Cardiac muscle cell (in vitro differentiated cells and primary cell): ENCODE measurements at regions not wholly inside any gene's neighbourhood (a gene's known extent, or its start where the extent isn't known, plus 50 kb on each side); places are given as distances from the start of the nearest gene placed in this dataset.

ENCODE experiments used
- DNase-seq, 2 donors: peaks; one replicate each; pipeline versions ENCODE4 v3.0.0 to v3.0.0-alpha.2; 2010 to 2017; ENCODE audit warnings: low read depth in 1 of 2, low spot score in 1 of 2
- H3K27ac ChIP-seq: fragments of 200-600 bp; sonication (generic); 2 replicates; pipeline ENCODE4 v1.5.1; 2016
- H3K27me3 ChIP-seq: fragments of 200-600 bp; sonication (generic); 2 replicates; pipeline ENCODE4 v1.6.0; 2016; ENCODE audit warnings: control low read depth
- H3K36me3 ChIP-seq: fragments of 200-600 bp; sonication (generic); 2 replicates; pipeline ENCODE4 v1.5.1; 2016; ENCODE audit warnings: control low read depth
- H3K4me1 ChIP-seq: fragments of 200-600 bp; sonication (generic); 2 replicates; pipeline ENCODE4 v1.8.1; 2017; ENCODE audit warnings: low read depth, mild to moderate bottlenecking, mixed run types
- H3K4me3 ChIP-seq: fragments of 200-600 bp; sonication (generic); 2 replicates; pipeline ENCODE4 v1.5.1; 2016; ENCODE audit warnings: mild to moderate bottlenecking
- H3K9me3 ChIP-seq: fragments of 200-600 bp; sonication (generic); 2 replicates; pipeline ENCODE4 v1.5.1; 2017; ENCODE audit warnings: low read depth, mild to moderate bottlenecking, control low read depth
- TF ChIP-seq, protein P1 (sequence below): IDR thresholded peaks from 2 replicates; pipeline ENCODE4 v1.5.1; 2012; ENCODE audit warnings: low read depth, mild to moderate bottlenecking, low read length

GRCh38 chr12:45626965-45627364, 102.5 kb upstream of the ARID2 start:
- DNase-seq, result no peak
- H3K27me3 ChIP-seq, result no peaks in the 10 kb centered on the region
- TF ChIP-seq, protein P1, sequence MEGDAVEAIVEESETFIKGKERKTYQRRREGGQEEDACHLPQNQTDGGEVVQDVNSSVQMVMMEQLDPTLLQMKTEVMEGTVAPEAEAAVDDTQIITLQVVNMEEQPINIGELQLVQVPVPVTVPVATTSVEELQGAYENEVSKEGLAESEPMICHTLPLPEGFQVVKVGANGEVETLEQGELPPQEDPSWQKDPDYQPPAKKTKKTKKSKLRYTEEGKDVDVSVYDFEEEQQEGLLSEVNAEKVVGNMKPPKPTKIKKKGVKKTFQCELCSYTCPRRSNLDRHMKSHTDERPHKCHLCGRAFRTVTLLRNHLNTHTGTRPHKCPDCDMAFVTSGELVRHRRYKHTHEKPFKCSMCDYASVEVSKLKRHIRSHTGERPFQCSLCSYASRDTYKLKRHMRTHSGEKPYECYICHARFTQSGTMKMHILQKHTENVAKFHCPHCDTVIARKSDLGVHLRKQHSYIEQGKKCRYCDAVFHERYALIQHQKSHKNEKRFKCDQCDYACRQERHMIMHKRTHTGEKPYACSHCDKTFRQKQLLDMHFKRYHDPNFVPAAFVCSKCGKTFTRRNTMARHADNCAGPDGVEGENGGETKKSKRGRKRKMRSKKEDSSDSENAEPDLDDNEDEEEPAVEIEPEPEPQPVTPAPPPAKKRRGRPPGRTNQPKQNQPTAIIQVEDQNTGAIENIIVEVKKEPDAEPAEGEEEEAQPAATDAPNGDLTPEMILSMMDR, result no peak
- no peak overlapping the region for H3K27ac ChIP-seq
- no peaks in the 10 kb centered on the region for H3K9me3 ChIP-seq
- no peak overlapping the region for H3K4me3 ChIP-seq
- no peaks in the 10 kb centered on the region for H3K4me1 ChIP-seq
- H3K36me3 ChIP-seq, result no peaks in the 10 kb centered on the region

- H3K27ac ChIP-seq, result no peak overlapping the region
- no peaks in the 10 kb centered on the region for H3K36me3 ChIP-seq
- no peaks in the 10 kb centered on the region for H3K4me1 ChIP-seq
- H3K9me3 ChIP-seq, result no peaks in the 10 kb centered on the region
- no peaks in the 10 kb centered on the region for H3K27me3 ChIP-seq
- H3K4me3 ChIP-seq, result no peak overlapping the region
- TF ChIP-seq, protein P1, result no peak
- no peak for DNase-seq
Observed at GRCh38 chr12:45627407-45628069, 102.0 kb upstream of the ARID2 start.

- no peaks in the 10 kb centered on the region for H3K9me3 ChIP-seq
- no peak overlapping the region for H3K4me3 ChIP-seq
- TF ChIP-seq, protein P1, result no peak
- no peaks in the 10 kb centered on the region for H3K4me1 ChIP-seq
- H3K27ac ChIP-seq, result no peak overlapping the region
- H3K27me3 ChIP-seq, result no peaks in the 10 kb centered on the region
- no peak for DNase-seq
- no peaks in the 10 kb centered on the region for H3K36me3 ChIP-seq
Observed at GRCh38 chr12:45629292-45629691, 100.2 kb upstream of the ARID2 start.

DNA sequence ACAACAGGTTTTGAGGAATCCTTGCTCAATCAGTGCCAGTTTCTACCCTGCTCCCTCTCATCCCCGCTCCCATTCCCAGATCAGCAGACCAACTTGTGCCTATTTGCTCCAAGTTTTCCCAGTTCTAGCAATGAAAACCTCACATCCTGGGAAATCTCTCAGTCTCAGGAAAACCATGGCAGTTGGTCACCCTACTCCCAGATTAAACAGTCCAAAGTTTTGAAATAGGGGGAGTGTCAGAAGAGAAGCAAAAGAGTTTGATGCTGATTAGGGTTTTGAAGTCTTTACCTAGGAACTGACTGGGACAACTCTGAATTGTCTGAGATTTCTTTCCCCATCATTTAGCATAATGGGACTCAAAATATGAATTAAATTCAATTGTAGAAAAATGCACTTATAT, 95.8 kb upstream of the ARID2 start:
- no peaks in the 10 kb centered on the region for H3K36me3 ChIP-seq
- TF ChIP-seq, protein P1, result no peak
- no peak overlapping the region for H3K4me3 ChIP-seq
- H3K27me3 ChIP-seq, result no peaks in the 10 kb centered on the region
- no peaks in the 10 kb centered on the region for H3K4me1 ChIP-seq
- H3K27ac ChIP-seq, result no peak overlapping the region
- H3K9me3 ChIP-seq, result no peaks in the 10 kb centered on the region
- DNase-seq, result no peak

- no peaks in the 10 kb centered on the region for H3K36me3 ChIP-seq
- H3K4me1 ChIP-seq, result no peaks in the 10 kb centered on the region
- H3K9me3 ChIP-seq, result no peaks in the 10 kb centered on the region
- H3K27ac ChIP-seq, result no peak overlapping the region
- TF ChIP-seq, protein P1, result no peak
- H3K4me3 ChIP-seq, result no peak overlapping the region
- no peaks in the 10 kb centered on the region for H3K27me3 ChIP-seq
- no peak for DNase-seq
Observed at GRCh38 chr12:45634273-45634917, 95.1 kb upstream of the ARID2 start.
